ENCODE measurements at regions not wholly inside any gene's neighbourhood (a gene's known extent, or its start where the extent isn't known, plus 50 kb on each side); places are given as distances from the start of the nearest gene placed in this dataset.

DNA sequence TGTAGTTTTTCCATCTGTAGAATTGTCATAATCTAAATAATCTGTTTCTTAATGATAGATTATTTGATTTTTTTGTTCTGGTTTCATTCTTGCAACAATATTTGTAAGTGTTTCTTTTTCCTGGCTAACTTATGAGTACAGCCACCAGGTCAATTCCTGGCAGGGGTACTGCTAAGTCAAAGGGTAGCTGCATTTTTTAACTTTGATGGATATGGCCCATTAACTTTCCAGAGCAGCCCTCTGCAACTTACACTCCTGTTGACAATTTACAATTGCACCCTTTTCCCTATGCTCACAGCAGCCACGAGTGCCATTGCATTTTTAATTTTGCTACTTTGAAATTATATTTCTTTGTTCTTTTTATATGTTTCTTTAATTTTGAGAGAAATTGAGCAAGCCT lies 209.3 kb upstream of the CST7 start:
- DNase-seq: no peak

DNA sequence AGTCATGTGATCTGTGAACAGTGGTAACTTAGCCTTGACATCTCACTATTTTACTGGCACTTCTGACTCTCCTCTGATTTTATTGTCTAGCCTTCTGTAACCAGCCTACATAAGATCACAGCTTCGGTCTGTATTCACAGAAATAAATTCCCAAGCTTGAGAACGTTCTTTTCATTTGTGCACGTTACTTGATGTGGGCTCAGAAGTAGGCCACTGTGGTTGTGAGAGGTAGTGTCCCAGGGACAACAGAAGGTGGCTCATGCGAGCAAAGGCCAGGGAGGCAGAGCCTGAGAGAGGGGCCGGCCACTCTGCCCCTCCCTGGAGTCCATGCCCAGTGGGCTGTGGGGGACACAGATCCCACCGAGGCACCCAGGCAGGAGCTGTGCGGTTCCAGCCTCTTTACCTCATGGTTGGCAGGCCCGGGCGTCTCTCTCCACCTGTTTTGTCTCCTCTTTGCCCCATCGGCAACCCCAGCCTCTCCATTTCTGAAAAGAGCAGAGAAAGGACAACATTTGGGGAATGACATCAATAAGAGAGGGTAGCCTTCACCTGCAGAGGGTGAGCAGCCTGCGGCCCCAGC lies 207.5 kb upstream of the CST7 start:
- DNase-seq: no peak

DNA sequence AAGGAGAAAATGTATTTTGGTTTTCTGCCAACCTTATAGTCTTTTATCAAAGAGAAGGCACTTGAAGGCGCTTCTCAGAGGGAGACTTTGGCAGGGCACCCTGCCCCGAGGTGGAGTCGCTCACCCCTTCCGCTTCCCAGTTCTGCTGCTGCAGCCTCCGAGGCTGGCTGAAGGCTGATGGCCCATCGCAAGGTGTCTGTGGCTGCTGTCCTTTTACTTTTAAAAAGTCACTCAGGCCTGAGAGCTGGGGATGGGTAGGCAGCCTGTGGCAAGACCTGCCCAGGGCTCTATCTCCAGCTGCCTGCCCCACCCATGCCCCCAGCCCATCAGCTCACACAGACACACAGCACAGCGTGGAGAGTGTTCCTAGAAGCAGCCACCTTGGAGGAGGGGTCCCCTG lies 206.6 kb upstream of the CST7 start:
- DNase-seq: no peak

DNA sequence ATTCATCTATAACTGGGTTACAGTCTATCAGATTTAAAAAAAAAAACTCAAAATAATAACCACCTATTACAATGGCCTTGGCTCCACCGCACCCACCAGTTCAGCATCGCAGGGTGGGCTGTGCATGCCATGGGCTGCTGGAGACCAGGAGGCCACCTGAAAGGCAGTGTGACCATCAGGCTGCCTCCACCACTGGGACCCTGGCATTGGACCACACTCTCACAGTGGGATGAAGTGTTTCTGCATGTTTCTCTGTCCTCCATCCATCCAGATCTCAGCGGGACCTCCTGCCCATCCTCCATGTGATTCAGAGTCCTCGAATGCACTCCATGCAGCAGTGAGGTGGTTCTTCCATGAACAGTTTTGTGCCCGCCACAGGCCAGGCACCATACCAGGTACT lies 206.1 kb upstream of the CST7 start:
- DNase-seq: no peak

DNA sequence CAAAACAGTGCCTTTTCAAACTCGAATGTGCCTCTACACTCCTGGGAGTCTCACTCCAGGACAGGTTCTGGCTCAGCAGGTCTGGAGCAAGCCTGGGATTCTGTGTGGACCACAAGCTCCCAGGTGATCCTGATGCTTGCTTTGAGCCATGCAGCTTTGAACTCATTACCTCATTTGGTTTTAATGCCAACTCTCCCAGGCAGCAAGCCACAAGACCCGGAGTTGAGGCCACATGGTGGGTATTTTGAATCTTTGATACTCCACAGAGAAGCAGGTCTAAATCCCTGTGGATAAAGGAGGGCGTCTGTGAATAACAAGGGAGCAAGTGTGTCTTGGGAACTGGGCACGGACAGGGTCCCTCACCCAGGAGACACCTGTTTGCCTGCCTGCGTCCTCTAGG lies 205.4 kb upstream of the CST7 start:
- DNase-seq: no peak

DNA sequence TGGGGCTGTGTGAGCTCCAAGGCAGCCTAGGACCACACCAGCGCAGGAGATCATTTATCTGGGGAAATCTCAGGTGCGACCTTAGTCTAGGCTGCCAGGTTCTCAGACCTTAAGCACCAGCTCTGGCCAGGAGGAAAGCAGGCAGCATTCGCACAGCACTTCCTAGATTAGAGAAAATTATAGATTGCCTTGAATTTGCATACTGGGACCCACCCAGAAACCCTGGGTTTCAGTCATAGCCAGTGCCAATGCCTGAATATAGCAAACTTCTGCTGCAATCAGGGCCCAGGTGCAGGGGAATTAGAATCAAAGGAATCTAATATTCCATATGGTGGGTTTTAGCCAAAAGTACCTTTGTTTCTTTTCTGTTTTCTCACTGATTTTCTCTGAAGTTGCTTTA lies 204.3 kb upstream of the CST7 start:
- no peak for DNase-seq

DNA sequence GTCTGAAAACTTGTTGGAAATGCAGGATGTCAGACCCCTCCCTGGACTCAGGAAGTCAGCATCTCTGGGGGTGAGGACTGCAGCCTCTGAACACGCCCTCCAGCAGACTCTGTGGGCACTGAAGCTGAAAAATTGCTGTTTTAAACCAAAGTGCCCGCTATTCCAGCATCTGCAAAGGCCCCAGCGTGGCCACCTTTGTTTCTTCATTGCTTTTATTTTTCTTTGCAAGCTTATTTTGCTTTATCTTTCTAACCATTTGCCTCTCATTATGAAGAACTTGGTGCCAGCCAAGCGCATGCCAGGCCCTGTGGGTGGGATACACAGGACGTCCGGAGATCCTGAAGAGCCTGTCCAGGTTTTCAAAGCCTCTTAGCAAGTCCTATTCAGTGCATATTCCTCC lies 203.9 kb upstream of the CST7 start:
- DNase-seq: no peak

DNA sequence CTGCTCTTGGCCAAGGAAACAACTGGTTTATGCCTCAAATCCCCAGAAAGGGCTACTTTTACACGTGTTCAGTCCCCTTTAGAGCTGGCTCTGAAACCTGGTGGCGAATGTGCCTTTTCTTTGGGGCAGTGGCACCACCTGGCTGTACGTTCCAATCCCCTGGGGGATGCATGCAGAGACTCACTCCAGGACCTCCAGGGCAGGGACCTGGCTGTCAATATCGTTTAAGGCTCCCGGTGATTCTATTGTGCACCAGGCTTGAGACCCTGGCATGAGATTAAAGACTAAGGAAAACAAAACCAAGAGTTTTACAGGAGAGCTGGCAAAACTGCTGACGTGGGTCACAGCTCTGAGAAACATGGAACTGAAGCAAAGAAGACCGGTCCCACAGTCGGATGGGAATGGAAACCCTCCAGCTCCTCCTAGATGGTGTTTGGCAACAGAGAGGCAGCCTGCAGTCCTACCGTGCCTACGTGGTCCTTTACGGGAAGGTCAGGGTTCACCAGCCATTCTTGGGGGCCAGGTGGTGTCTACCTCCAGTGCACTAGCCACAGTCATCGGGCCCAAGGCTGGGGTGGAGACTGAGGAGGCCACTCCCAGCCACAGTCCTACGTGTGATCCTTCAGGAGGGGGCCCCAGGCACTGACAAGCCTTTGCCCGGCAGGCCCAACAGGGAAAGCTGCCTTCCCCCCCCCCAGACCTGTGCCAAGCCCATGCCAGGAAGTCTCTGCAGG lies 203.3 kb upstream of the CST7 start:
- no peak for DNase-seq

DNA sequence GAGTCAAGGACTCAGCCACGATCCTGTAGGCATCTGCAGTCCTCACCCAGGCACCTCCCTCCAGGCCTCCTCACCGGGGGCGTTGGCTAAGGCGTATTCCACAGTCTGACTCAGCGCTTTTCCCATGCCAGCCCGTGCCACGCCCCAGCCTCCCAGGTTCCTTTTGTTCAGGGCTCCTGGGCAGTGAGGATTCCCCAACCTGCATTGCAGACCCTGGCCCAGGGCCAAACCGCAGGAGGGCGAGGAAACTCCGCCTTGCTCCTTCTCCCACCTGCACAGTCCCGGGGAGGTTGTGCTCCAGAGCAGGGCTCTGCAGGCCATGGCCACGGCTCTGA lies 202.8 kb upstream of the CST7 start:
- DNase-seq: no peak

DNA sequence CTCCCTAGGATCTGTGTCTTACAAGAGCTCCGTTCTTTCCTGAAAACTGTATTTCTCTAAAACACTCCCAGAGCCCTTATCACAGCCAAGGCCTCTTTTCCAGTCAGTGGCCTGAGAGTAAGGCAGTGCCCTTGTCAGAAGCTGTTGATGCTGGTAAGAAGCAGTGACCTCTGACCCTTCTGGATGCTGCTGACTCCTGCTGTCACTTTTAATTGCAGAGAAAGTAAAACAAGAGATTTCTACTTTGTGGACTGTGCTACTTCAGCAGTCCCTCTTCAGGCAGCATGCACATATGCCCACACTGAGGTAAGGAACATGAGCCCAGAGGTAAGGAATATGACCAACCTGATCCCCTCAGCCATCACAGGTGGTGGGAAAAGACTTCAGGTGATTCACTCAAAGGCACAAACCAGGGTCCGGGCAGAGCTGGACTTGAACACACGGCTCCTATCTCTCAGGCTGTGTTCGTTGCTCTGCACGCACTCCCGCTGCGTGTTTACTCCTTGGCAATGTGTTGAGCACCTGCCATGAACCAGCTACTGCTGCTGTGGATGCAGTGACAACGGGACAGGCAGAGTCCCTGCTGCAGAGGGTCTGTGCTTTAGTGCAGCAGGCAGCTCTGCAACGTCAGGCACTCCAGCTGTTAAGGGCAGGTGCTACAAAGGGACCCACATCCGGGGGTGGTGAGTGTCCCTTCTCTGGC lies 201.9 kb upstream of the CST7 start:
- DNase-seq: no peak

DNA sequence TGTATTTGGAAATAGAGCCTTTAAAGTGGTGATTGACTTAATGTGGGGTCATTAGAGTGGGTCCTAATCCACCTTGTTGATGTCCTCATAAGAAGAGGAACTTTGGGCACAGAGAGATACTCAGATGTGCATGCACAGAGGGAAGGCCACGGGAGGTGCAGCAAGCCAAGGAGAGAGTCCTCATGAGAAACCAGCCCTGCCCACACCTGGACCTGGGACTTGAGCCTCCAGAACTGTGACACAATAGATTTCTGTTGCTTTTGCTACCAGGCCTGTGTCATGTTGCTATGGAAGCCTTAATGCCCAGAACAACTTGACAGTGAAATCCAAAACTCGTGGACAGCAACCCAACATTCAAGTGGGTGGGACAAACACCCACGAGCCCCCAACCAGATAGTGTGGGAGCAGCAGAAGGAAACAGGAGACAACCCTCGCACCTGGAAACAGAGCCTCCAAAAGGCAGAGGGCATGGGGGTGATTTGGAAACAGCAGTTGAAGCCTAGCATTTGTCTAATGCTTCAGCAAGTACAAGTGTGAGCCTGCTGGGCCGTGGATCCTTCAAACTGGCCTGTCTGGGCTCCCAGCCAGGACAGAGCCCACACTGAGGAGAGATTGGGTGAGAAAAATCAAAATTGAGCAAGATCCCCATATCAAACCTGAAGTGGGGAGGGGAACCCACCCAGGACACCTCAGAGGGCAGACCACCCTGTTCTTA lies 201.0 kb upstream of the CST7 start:
- DNase-seq: no peak

DNA sequence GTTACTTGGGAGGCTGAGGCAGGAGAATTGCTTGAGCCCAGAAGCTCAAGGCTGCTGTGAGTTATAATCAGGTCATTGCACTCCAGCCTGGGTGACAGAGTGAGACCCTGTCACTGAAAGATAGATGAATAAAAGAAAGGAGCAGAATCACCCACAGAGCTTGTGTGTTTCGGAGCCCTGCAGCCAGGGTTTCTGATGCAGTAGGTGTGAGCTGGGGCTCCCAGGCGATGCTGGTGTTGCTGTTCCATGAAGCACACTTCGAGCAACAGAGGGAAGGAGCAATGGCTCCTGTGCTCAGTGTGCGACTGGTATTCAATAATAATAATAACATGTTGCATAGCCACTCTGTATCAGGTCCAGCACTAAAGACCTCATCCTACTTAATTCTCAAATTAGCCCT lies 197.5 kb upstream of the CST7 start:
- no peak for DNase-seq

DNA sequence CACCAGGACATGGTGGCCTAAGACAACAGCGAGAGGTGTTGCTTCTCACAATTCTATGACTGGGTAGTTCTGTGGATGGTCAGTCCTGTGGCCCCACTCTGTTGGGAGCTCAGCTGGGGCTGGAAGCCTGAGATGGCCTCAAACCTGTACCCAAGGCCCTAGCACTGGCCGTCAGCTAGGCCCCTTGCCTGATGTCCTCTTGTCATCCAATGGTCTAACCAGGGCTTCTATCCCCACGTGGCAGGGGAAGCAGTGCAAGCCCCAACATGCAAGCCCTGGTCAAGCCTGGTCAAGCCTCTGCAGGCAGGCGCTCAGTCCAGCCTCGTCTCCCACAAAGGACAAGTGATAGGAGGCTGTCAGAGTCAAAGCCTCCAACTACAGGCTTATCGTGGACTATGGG lies 196.5 kb upstream of the CST7 start:
- DNase-seq: no peak

DNA sequence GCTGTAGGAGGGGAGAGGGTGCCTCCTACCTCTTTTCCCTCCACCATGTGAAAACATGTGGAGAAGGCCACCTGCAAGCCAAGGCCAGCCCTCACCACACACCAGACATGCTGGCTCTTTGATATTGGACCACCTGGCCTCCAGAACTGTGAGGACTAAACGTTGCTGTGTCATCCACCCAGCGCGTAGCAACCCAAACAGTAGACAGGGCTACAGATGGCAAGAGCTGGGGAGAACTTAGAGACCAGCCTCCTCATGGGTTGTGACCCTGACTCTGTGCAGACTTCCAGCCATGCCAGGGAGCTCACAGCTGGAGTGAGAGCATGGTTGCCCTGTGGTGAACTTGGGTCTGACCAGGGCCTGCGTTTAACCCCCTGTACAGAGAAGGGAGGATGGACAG lies 195.9 kb upstream of the CST7 start:
- DNase-seq: no peak

DNA sequence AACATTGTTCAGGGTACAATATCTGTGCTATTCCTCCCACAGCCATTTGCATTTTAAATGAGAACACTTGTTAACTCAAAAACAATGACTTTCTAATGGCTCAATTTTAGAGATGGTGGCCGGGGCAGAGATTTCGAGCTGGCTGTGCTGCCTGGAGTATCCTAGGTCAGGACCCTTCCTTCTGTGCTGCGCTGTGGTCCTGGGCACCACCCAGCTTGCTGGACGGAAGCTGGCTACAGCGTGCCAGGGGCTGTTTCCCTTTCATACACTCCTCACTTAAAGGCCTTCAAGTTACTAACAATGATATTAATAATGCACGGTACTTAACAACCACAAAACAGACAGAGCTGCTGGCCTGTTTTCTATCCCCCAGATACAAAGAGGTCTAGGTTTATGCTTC lies 194.4 kb upstream of the CST7 start:
- no peak for DNase-seq

DNA sequence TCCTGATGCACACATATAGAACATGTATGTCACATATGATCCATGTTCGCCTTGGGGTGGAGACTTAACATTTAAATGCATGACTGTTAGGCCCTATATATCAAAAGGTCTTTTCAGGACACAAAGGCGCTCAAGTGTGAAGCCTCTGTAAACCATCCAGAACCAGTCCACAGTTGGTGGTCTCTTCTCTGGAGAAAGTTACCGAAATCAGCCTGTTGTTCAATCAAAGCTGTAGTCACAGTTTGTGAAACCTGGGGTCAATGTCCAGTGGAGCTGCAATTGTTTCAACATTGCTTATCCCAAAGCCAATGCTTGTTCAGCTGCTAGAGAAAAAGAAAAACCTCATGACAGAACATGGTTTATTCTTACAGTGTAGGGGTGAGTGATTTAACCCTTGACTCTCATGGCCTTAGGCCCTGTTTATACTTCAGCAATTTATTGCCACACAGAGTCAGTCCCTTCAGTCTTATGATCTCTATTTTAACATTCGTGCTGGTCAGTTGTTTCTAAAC lies 193.6 kb upstream of the CST7 start:
- DNase-seq: no peak

DNA sequence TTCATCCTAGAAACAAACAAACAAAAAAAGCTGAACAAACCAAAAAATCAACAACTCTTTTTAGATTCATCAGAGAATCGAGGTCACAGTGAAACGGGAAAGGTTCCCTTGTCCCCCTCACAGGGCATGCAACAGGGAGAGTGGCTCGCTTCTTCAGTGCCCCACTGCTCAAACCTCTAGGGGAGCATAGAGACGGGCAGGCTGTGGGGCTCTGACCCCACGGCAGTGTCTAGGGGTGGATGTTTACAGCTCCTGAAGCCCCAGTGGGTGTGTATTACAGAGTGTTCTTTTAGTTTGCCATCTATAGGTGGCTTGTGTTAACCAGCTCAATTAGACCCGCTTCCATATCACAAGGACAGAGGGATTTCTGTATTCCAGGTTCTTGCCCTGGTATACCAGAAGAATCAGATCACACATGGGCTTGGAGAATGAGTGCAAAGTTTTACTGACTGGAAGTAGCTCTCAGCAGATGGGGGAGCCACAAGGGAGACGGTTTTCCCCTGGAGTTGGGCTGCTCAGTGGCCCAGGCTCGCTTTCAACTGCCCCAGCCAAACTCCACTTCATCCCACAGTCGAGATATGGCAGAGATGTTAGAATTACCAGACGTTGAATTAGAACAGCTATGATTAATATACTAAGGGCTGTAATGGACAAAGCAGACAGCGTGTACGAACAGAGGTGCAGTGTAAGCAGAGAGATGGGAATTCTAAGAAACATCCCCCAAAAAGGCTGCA lies 192.6 kb upstream of the CST7 start:
- DNase-seq: no peak

DNA sequence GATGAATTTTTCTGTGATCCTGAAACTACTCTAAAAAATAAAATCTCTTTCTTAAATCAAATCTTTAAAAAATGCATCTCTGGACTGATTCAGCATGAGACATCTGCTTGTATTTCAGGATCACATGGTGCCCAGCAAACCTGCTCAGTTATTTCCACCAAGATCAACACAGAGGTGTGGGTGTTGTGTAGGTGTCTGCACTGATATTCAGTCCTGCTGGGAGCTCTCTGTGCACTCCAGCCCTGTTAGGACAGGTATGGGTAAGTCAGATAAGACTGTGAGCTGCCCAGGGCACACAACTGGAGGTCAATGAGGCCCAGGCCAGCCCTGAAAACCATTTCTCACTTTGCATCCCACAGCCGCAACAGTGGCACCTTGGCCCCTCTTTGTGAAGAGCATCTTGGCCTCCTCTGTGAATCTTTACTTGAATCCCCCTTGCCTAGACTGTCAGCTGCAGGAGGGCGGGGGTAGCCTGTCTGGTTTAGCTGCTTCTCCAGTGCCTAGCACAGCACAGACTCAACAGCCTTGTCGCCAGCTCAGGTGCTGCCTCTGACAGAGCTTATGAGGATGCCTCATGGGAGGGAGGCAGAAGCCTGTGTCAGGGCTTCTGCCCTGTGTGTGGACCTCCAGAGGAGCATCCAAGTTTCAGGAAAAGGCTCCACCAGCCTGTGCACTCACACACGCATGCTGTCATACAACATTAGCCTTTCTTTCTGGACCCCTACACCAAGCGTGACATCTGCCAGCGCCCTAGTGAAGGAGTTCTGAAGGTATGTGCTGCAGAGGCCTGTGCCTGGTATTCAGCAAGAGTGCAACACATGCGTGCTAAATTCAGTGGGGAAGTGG lies 187.6 kb upstream of the CST7 start:
- no peak for DNase-seq

DNA sequence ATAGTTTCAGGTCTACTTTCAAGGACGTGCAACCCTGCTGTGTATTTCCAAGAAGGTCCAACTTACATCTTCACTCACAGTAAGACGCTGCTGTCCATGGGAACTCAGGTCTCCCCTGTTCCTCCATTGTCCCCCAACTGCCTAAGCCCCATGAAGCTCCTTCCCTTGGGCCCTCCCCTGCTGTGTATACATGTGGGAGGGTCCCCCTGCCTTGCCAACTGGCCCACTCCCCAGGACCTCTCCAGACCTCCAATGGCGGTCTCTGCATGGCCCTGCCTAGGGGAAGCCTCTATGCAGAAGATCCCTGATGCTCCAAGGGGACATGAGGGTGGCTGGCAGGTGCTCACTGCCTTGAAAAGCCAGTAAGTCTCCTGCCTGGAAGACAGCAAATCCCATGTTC lies 186.7 kb upstream of the CST7 start:
- DNase-seq: no peak

DNA sequence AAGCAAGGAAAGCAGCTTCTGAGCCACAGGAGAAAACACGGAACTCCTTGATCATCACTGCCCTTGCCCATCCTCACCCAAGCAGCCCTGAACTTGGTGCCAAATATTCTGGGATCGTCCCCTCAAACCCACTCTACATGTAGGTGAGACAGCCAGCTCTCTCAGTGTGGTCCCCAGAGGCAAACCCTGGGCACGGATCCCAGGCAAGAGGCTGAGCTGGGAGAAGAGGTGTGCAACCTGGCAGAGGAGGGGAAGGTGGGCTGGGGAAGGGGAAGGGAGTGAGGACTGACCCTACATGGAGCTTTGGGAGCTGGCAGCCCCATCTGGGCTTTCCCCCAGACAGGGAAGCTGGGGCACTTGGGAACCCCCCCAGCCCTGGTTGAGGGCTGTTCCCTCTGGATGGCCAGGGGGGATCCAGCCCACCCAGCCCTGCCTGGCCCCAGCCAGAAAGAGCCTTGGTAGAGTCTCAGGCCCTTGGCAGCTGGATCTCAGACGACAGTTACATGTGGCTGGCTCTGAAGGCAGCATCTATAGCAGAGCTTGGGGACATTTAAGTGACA lies 186.2 kb upstream of the CST7 start:
- no peak for DNase-seq

DNA sequence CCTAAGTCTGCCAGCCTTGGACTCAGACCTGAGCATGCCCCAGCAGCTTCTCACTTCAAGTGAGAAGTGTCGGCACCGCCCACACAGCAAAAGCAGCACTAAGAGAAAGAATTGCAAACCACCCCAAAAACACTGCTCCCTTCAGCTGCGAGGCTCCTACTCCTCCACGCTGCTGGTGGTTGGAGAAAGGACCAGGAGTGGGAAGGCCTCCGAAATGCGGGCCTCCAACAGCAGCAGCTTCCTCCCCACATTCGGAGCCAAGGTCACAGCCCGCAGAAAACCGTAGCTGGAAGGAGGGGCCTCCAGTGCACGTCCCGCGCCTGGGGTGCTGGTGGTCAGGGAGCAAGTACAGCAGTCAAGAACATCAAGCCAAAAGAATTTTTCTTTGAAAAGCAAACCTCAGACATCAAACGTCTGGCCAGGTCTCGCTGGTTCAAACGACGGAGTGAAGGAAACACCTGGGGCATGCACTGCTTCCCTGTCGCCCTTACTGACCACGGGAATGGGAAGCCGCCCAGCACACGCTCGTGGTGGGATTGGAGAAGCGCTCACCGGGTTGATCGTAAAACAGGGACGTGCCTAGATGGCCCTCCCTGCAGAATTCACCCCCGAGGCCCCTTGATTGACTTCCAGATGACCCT lies 185.6 kb upstream of the CST7 start:
- DNase-seq: no peak
